Choroid plexus epithelial cell (primary cell): ENCODE measurements at regions not wholly inside any gene's neighbourhood (a gene's known extent, or its start where the extent isn't known, plus 50 kb on each side); places are given as distances from the start of the nearest gene placed in this dataset.

Experiments used
- DNase-seq: peaks from one replicate; pipeline ENCODE4 v3.0.0-alpha.2; 2010; ENCODE audit warnings: low read depth
- H3K4me3 ChIP-seq: 2 replicates; pipeline ENCODE4 v1.5.1; 2011; ENCODE audit warnings: low read depth, mild to moderate bottlenecking, control low read depth, low read length, moderate library complexity
- TF ChIP-seq, protein P1 (sequence below): conservative IDR thresholded peaks from 2 replicates; pipeline ENCODE4 v1.5.1; 2011; ENCODE audit warnings: low read depth, mild to moderate bottlenecking, control low read depth, inconsistent platforms, low read length, moderate library complexity

DNA sequence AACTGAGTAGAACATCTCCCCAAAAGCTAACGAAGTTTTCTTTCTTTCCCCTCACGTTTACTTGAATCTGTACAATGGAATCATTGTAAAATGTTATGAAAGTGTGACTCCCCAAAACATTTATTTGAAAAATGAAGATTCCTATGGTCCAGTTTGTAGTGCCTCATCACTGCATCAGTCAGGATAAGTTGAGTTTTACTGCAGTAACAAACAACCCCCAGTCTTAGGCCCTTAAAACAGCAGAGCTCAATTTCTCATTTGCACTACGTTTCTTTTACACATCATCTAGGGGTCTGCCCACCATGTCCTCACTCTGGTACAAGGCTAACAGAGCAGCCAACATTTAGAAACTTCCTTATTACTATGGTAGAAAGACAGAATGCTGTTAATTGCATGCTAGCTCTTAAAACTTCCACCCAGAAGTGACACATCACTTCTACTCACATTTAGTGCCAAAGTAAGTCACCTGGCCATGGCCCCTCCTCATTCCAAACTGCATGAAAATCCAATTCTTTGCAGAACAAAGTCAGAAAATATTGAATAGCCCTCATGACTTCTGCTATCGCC lies 546.4 kb downstream of the MED13L start:
- no peak overlapping the region for H3K4me3 ChIP-seq
- DNase-seq: no peak
- TF ChIP-seq, protein P1, sequence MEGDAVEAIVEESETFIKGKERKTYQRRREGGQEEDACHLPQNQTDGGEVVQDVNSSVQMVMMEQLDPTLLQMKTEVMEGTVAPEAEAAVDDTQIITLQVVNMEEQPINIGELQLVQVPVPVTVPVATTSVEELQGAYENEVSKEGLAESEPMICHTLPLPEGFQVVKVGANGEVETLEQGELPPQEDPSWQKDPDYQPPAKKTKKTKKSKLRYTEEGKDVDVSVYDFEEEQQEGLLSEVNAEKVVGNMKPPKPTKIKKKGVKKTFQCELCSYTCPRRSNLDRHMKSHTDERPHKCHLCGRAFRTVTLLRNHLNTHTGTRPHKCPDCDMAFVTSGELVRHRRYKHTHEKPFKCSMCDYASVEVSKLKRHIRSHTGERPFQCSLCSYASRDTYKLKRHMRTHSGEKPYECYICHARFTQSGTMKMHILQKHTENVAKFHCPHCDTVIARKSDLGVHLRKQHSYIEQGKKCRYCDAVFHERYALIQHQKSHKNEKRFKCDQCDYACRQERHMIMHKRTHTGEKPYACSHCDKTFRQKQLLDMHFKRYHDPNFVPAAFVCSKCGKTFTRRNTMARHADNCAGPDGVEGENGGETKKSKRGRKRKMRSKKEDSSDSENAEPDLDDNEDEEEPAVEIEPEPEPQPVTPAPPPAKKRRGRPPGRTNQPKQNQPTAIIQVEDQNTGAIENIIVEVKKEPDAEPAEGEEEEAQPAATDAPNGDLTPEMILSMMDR: no peak

DNA sequence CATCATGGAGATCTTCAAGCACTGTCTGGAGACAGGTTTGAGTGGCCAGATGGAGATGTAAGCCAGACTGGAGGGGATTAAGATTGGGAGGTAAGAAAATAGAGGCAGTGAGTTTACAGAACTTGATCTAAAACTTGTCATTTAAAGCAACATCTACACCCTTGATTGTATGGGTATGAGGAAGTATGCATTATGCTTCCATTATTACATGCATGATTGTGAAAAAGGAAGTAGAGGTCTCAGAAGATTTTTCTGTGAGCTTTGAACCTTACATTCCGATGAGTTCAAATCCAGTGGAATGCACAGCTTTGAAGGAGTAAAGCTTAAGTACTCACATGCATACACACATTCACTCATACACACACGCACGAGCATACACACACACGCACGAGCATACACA lies 550.8 kb downstream of the MED13L start:
- TF ChIP-seq, protein P1: no peak
- no peak for DNase-seq
- H3K4me3 ChIP-seq: no peak overlapping the region

DNA sequence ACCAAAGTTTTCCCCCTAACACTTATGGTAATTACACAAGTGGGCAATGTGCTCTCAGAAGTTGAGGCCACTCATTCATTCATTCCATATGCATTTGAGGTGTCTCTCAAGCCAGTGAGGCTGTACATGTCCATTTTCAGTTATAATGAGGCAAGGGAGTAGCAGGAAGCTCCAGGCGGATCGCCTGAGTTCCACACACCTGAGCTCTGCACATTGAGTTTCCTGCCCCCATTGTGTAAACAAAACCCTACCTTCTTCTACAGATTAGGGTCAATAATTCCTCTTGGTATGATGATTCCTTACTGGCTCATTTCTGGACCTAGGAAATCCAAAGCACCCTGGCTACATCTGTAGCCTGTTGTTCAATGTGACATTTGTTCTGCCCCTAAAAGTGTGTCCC lies 555.3 kb downstream of the MED13L start:
- H3K4me3 ChIP-seq: no peak overlapping the region

GRCh38 chr12:115716551-115716950 lies 560.9 kb downstream of the MED13L start:
- TF ChIP-seq, protein P1: no peak
- DNase-seq: no peak
- no peak overlapping the region for H3K4me3 ChIP-seq

More for the DNA sequence above, 555.3 kb downstream of the MED13L start:
- TF ChIP-seq, protein P1: no peak
- no peak for DNase-seq

DNA sequence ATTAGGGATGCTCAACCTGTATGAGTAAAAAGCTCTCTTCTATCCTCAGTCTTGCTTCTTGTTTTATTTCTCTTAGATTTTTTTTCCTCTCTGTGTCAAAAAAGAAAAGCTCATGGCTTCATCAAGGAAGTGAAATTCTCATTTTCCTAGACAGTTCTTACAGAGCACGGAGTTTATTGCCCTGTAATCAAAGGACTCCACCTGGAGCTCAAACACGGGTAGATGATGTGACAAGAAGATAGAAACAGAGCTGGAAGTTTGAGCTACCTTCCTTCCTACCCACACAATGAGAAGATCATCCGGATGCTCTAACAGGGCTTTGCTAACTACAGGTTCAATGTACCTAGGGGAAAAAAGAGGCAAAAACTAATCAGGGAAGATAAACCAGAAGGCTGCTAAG lies 564.8 kb downstream of the MED13L start:
- DNase-seq: no peak
- H3K4me3 ChIP-seq: no peak overlapping the region
- TF ChIP-seq, protein P1: no peak

- TF ChIP-seq, protein P1: no peak
- no peak overlapping the region for H3K4me3 ChIP-seq
- peak; percentile 53 for DNase-seq
Observed at GRCh38 chr12:115710104-115710564, 567.4 kb downstream of the MED13L start.

- no peak for DNase-seq
- TF ChIP-seq, protein P1: no peak
- H3K4me3 ChIP-seq: no peak overlapping the region
Observed at GRCh38 chr12:115709540-115710011, 567.9 kb downstream of the MED13L start.
